ENCODE measurements at regions not wholly inside any gene's neighbourhood (a gene's known extent, or its start where the extent isn't known, plus 50 kb on each side); places are given as distances from the start of the nearest gene placed in this dataset.
"Not testable (repeated sequence)": the region's sequence is repeated elsewhere in the genome, so short reads cannot be mapped to it uniquely, and the experiment has no call there.

GRCh38 chr3:124059580-124059979, 67.7 kb upstream of the ROPN1 start:
- no peak overlapping the region for H3K9ac ChIP-seq (ENCODE audit: low read length in 3 of 3)
- intact Hi-C loops (cut with DNase I), result no loop called here
- no peak for FAIRE-seq

DNA sequence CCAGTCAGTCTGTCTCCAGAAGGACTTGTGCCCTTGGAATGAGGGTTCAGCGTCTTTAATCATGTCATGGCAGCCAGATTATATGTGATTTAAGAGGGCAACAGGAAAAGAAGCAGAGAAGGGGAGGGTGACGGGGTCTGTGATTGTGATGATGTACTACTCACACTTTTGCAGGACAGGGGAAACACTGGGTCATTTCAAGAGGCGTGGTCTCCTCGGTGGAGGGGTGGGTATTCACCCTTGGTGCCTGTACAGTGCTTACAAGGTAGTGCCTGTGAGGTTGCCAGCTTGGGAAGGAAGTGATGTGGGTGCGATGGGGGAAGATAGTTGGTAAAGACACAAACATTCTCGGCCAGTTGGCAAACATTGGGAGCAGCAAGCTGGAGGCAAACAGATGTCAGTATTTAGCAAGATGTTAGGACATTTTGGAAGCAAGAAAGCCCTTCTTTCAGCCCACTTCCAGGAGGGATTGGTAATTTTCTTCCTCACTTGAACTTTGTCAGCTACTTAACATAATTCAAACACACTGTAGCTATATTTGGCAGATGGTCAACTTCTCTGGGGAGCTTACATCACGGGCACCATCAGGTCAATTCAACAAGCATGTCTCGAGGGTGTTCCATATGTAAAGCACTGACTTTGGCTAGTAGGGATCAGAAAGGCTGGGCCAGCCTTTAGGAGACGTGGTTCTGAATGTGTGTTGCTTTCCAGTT, 71.4 kb upstream of the ROPN1 start:
- no peak for FAIRE-seq
- H3K27ac ChIP-seq (ENCODE audit: low read depth in 2 of 2, low read length in 2 of 2), result no peak overlapping the region
- no peak overlapping the region for H3K4me3 ChIP-seq (ENCODE audit: low read length in 3 of 3)
- no peaks in the 10 kb centered on the region for H3K36me3 ChIP-seq (ENCODE audit: control insufficient read depth in 2 of 3, insufficient read depth in 3 of 3, low read length in 3 of 3)
- H3K9me3 ChIP-seq (ENCODE audit: control insufficient read depth in 2 of 3, insufficient read depth in 1 of 3, low read length in 3 of 3), result no peaks in the 10 kb centered on the region
- intact Hi-C loops (cut with DNase I), result no loop called here
- peaks cover 0 to 5% (median 0%) of the 10 kb centered on the region in 3 donors for H3K4me1 ChIP-seq (ENCODE audit: control insufficient read depth in 2 of 3, insufficient read depth in 2 of 3, low read depth in 1 of 3, low read length in 3 of 3)
- H3K27me3 ChIP-seq (ENCODE audit: control insufficient read depth, insufficient read depth, low read length), result no peaks in the 10 kb centered on the region
- H3K9ac ChIP-seq (ENCODE audit: low read length in 3 of 3), result no peak overlapping the region
- DNase-seq, result peak in 1 of 5 donors; percentile 31
- no peak for TF ChIP-seq CTCF (IDR thresholded peaks at IDR 0.05; ENCODE audit: borderline replicate concordance, extremely low read depth, insufficient read depth)

More at GRCh38 chr3:124059580-124059979, 67.7 kb upstream of the ROPN1 start:
- no peak for TF ChIP-seq CTCF (IDR thresholded peaks at IDR 0.05; ENCODE audit: borderline replicate concordance, extremely low read depth, insufficient read depth)
- no peak overlapping the region for H3K4me3 ChIP-seq (ENCODE audit: low read length in 3 of 3)
- H3K4me1 ChIP-seq (ENCODE audit: control insufficient read depth in 2 of 3, insufficient read depth in 2 of 3, low read depth in 1 of 3, low read length in 3 of 3), result peaks cover 0 to 7% (median 0%) of the 10 kb centered on the region in 3 donors
- no peaks in the 10 kb centered on the region for H3K36me3 ChIP-seq (ENCODE audit: control insufficient read depth in 2 of 3, insufficient read depth in 3 of 3, low read length in 3 of 3)
- H3K27ac ChIP-seq (ENCODE audit: low read depth in 2 of 2, low read length in 2 of 2), result no peak overlapping the region
- H3K27me3 ChIP-seq (ENCODE audit: control insufficient read depth, insufficient read depth, low read length), result no peaks in the 10 kb centered on the region
- H3K9me3 ChIP-seq (ENCODE audit: control insufficient read depth in 2 of 3, insufficient read depth in 1 of 3, low read length in 3 of 3), result no peaks in the 10 kb centered on the region
- DNase-seq, result no peak

- Histone ChIP-seq H3K9ac (ENCODE audit: low read length in 3 of 3) (no peak overlapping the region), H3K9me3 (ENCODE audit: control insufficient read depth in 2 of 3, insufficient read depth in 1 of 3, low read length in 3 of 3) (no peaks in the 10 kb centered on the region), H3K27ac (ENCODE audit: low read depth in 2 of 2, low read length in 2 of 2) (no peak overlapping the region), H3K4me1 (ENCODE audit: control insufficient read depth in 2 of 3, insufficient read depth in 2 of 3, low read depth in 1 of 3, low read length in 3 of 3) (peaks cover 0 to 5% (median 0%) of the 10 kb centered on the region in 3 donors), H3K4me3 (ENCODE audit: low read length in 3 of 3) (no peak overlapping the region), H3K27me3 (ENCODE audit: control insufficient read depth, insufficient read depth, low read length) (no peaks in the 10 kb centered on the region), H3K36me3 (ENCODE audit: control insufficient read depth in 2 of 3, insufficient read depth in 3 of 3, low read length in 3 of 3) (no peaks in the 10 kb centered on the region)
- no peak for TF ChIP-seq CTCF (IDR thresholded peaks at IDR 0.05; ENCODE audit: borderline replicate concordance, extremely low read depth, insufficient read depth)
- intact Hi-C loops (cut with DNase I), result no loop called here
- FAIRE-seq (no peak), DNase-seq (no peak)
Observed at GRCh38 chr3:124064050-124064449, 72.1 kb upstream of the ROPN1 start.

- FAIRE-seq; H3K4me3 ChIP-seq (ENCODE audit: low read length in 3 of 3); H3K9me3 ChIP-seq (ENCODE audit: control insufficient read depth in 2 of 3, insufficient read depth in 1 of 3, low read length in 3 of 3); H3K9ac ChIP-seq (ENCODE audit: low read length in 3 of 3); H3K27ac ChIP-seq (ENCODE audit: low read depth in 2 of 2, low read length in 2 of 2); H3K4me1 ChIP-seq (ENCODE audit: control insufficient read depth in 2 of 3, insufficient read depth in 2 of 3, low read depth in 1 of 3, low read length in 3 of 3); H3K36me3 ChIP-seq (ENCODE audit: control insufficient read depth in 2 of 3, insufficient read depth in 3 of 3, low read length in 3 of 3); H3K27me3 ChIP-seq (ENCODE audit: control insufficient read depth, insufficient read depth, low read length); intact Hi-C loops (cut with DNase I); DNase-seq: not testable (repeated sequence)
Observed at GRCh38 chr3:124066543-124066942, 74.6 kb upstream of the ROPN1 start.

DNA sequence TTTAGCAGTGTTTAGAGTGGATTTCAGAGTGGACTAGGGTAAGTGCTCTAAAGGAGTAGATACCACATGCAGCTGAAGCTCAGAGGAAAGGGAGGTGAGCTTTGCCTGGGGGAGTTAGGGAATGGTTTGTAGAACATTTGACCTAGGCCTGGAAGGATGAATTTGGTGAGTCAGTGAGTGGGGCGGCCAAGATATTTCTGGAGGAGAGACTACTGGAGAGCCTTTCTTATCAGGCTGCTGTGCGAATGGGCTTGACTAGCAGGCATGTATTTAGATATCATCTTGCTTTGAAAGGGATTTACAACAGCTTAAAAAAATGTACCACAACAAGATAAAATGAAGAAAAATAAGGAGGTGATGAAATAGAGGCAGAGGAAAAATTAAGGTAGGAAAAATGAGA, 77.8 kb upstream of the ROPN1 start:
- FAIRE-seq; intact Hi-C loops (cut with DNase I); H3K27me3 ChIP-seq (ENCODE audit: control insufficient read depth, insufficient read depth, low read length); H3K27ac ChIP-seq (ENCODE audit: low read depth in 2 of 2, low read length in 2 of 2); H3K9ac ChIP-seq (ENCODE audit: low read length in 3 of 3); H3K9me3 ChIP-seq (ENCODE audit: control insufficient read depth in 2 of 3, insufficient read depth in 1 of 3, low read length in 3 of 3); H3K4me1 ChIP-seq (ENCODE audit: control insufficient read depth in 2 of 3, insufficient read depth in 2 of 3, low read depth in 1 of 3, low read length in 3 of 3); H3K4me3 ChIP-seq (ENCODE audit: low read length in 3 of 3); H3K36me3 ChIP-seq (ENCODE audit: control insufficient read depth in 2 of 3, insufficient read depth in 3 of 3, low read length in 3 of 3); DNase-seq: not testable (repeated sequence)

GRCh38 chr3:124075090-124075489, 83.2 kb upstream of the ROPN1 start:
- DNase-seq; intact Hi-C loops (cut with DNase I); H3K27me3 ChIP-seq (ENCODE audit: control insufficient read depth, insufficient read depth, low read length); H3K9me3 ChIP-seq (ENCODE audit: control insufficient read depth in 2 of 3, insufficient read depth in 1 of 3, low read length in 3 of 3); H3K4me3 ChIP-seq (ENCODE audit: low read length in 3 of 3); H3K4me1 ChIP-seq (ENCODE audit: control insufficient read depth in 2 of 3, insufficient read depth in 2 of 3, low read depth in 1 of 3, low read length in 3 of 3); H3K9ac ChIP-seq (ENCODE audit: low read length in 3 of 3); FAIRE-seq; H3K36me3 ChIP-seq (ENCODE audit: control insufficient read depth in 2 of 3, insufficient read depth in 3 of 3, low read length in 3 of 3); H3K27ac ChIP-seq (ENCODE audit: low read depth in 2 of 2, low read length in 2 of 2): not testable (repeated sequence)
